ENCODE measurements at regions not wholly inside any gene's neighbourhood (a gene's known extent, or its start where the extent isn't known, plus 50 kb on each side); places are given as distances from the start of the nearest gene placed in this dataset.

DNA sequence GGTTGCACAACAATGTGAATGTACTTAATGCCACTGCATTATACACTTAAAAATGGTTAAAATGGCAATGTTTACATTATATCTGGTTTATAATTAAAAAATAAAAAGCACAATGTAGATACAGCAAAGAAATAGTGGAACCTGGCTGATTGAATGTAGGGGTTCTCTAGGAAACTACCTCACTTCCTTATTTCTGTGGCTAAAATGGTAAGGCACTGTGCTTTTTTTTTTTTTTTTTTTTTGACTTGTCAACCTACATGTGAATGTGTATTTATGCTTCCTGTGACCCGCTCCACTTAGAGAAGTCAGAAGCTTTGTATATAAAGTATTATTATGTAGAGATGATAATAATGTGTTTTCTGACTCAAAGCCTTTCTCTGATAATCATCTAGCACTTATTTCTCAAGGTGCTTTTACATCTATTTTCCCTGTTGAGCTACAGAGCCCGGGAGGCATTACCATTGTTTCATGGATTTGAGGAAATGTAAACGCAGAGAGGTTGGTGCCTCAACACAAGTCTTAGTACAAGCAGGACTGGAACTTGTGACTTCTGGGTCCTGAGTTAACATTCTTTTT lies 55.0 kb downstream of the SOX4 start:
- DNase-seq (ENCODE audit: low read depth in 2 of 2): no peak

DNA sequence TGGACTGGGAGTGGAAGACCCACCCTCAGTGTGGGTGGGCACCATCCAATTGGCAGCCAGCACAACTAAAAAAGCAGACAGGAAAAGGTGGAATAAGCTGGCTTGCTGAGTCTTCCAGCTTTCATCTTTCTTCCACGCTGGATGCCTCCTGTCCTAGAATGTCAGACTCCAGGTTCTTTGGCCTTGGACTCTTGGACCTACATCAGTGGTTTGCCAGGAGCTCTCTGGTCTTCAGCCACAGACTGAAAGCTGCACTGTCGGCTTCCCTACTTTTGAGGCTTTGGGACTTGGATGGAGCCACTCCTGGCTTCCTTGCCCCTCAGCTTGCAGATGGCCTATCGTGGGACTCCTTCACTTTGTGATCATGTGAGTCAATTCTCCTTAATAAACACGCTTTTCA lies 59.8 kb downstream of the SOX4 start:
- DNase-seq (ENCODE audit: low read depth in 2 of 2): no peak

DNA sequence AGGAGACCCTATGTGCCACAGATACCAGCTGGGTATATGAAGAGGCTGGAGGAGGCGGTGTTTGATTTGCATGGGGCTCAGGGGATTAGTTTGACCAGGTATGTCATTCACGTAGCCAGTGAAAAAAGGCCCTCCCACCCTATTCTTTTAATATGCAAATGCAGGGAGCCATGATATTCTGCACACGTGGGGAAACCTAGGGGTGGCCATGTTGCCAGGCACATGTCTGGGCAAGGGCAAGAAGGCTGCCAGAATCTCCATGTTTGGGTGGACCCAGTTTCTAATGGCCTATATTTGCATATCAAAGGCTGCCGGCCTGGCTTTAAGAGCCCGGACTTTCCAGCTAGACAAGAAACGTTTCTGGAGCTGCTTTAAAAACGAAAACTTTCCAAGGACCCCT lies 60.4 kb downstream of the SOX4 start:
- no peak for DNase-seq (ENCODE audit: low read depth in 2 of 2)

DNA sequence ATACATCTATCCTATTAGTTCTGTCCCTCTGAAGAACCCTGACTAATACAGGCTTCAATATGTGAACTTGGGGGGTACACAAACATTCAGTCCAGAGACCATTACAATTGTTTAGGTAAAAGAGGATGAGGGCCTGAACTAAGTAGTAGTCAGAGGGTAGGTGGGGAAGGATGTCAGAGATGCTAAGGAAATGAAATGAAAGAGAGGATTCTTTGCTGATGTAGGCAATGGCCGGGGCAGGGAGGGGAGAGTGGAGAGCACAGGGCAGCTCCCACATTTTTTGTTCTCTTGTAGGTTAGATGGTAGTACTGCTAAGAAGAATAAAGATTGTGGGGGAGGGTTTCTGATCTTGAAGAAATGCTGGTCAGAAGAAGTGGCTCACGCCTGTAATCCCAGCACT lies 60.8 kb downstream of the SOX4 start:
- no peak for DNase-seq (ENCODE audit: low read depth in 2 of 2)

DNA sequence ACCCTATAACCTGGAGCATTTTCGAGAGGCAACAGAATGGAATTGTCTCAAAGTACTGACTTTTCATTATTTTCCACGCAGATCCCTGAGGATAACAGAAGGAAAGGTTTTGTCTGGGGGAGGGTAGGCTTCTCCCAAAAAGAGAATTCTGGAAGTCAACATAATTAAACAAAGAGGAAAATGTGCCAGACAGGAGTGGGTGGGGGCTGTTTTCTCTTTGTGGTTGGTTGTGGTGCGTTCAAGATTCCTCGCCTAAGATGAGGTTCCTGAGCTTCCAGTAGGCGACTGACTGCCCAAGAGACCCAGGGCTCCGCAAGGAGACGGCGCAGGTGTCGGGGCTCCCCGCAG lies 70.4 kb downstream of the SOX4 start:
- no peak for DNase-seq (ENCODE audit: low read depth in 2 of 2)

DNA sequence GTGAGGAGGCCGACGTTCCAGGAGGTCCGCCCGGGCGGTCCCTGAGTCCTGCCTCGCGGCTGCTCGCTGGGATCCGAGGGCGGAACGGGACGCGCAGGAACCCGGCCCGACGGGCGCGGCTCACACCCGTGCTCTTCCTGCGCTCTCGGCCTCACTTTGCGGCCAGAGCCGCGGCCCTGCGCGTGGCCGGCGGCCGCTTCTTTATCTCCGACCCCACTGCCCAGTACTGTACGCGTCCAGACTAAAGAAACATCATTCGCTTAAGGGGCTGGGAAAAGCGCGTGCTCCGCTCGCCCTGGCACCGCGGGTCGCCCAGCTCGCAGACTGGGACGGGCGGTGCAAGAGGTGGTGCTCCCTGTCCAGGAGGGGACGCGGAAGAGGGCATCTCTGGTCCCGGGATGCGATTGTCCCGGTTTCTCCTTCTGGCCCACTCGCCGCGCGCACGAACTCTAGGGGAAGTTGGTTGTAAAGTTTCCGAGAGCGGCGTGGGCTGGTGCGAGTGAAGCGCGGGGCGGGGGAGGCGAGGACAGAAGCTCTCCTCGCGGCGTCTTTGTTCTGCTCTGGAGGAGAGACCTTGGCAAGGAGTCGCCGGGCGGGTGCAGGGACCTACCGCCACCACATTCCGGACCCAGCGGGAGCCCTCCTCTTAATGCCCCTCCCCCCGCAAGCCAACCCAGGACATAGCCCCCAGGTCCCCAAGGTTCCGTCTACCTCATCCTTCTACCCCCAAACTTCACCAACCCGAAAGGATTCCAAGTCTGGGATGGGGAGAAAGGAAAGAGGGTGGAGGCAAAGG lies 71.0 kb downstream of the SOX4 start:
- no peak for DNase-seq (ENCODE audit: low read depth in 2 of 2)

DNA sequence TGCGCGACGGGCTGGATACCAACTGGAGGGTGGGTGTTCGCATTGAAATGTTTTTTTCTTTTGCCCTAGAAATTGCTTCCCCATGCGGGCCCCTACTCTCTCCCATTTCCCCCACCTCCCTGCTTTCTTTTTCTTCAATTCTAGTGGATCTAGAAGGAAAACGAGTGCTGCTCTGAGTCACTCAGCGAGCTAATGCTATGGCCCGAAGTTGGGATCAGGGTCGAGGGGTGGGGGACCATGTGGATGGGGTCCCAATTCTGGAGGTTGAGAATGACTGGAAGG lies 71.5 kb downstream of the SOX4 start:
- no peak for DNase-seq (ENCODE audit: low read depth in 2 of 2)

DNA sequence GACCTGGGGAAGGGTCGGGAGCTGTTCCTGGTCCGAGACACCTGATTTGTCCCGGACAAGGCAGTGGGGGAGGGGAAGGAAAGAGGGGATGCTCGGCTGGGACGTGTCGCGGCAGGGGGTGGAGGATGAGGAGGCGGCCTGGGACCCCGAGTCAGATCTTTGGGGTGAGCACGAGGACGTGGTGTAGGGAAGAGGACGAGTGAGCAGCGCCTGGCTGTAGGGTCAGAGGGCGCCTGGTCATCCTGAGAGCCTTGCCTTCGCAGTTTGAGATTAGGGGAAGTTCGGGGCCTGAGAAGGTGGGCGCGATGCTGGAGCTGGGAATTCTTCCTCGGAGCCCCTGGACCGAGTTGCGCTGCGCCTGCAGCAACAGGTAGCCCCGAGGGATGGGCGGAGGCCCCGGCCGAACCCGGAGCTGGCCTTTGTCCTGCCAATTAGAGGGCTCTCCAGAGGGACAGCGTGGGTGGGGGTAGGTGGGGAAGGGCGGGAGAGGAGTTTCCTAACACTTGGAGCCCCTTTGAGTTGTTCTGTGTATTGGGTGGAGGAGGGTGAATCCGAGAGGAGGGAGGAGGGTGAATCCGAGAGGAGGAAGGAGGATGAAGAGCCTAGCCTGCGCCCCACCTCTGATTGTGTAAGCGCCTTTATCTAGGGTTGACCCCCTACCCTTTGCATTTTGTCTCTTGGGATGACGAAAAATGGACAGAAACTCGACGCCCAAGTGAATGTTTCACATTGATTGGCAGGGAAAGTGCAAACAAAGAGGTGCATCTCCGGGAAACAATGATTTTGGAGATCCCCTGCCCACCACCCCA lies 72.0 kb downstream of the SOX4 start:
- no peak for DNase-seq (ENCODE audit: low read depth in 2 of 2)

DNA sequence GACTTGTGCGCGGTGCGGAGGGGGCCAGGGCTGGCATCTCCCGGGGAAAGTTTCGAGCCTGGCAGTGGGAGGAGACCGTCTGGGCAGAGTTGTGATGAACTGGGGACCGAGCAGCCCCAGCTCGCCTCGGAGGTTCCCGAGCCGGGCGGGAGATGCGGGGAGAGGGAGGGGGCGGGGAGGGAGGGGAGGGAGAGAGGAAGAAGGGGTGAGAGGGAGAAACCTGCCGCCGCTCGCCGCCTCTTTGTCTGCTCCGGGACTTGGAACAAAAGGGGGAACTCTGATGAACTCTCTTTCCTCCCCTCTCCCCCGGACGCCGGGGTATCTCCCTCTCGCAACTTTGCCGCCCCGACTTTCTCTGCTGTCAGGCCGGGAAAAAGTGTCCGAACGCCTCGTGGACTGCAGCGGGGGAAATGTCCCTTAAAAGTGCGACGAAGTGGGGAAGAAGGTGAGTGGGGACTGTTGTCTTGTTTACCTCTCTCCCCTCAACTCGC lies 72.7 kb downstream of the SOX4 start:
- DNase-seq (ENCODE audit: low read depth in 2 of 2): no peak

DNA sequence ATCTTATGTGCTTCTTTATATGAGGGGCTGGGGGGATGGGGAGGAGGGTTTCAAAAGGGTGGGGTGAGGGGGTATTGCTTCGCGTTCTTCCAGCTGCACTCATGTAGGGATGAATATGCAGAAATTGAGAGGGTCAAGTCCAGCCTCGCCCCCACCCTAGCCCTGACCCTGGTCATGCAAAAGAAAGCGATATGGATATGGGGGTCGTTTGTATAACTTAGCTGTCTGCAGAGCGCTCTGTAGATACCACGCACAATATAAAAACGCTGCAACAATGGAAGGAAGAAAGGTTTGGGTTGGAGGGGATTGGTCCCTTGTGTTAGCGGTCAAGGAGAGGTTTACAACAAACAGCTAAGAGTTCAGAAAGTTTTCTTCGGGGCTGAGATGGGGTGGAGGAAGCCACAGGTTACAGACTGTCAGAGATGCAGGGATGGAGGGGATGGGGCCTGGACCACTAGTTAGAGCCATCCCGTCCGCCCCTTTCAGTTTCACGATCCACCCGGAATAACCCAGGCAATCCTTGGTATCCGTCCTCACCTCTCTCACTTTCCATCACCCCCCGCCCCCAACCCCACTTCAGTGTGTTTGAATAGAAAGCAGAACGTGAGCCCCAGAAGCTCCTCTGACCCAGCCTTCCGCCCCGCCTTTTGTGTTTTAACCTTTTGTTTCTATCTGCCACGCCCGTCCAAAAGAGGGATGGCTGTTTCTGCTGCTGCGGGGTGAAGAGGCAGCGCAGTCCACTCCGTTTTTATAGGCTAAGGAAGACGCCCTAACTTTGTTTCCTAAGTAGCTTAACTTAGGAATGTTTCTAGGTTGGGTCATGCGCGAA lies 73.5 kb downstream of the SOX4 start:
- no peak for DNase-seq (ENCODE audit: low read depth in 2 of 2)

DNA sequence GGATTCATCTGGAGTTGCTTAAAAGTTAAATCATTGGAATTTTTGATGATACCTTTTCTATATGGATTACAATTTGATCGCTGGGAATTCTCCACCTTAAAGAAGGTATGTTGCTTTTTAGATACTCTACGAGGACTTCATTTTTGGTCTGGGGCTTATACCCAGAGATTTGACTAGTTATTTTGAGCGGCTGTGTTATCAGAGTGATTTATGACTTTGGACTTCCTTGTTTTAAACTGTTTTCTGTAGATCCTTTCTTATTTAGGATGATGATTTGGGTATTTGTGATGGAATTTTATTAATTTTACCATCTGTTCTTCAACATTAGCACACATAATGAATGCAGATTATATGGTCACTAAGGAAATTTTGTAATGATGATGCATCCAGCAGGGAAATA lies 75.2 kb downstream of the SOX4 start:
- no peak for DNase-seq (ENCODE audit: low read depth in 2 of 2)

DNA sequence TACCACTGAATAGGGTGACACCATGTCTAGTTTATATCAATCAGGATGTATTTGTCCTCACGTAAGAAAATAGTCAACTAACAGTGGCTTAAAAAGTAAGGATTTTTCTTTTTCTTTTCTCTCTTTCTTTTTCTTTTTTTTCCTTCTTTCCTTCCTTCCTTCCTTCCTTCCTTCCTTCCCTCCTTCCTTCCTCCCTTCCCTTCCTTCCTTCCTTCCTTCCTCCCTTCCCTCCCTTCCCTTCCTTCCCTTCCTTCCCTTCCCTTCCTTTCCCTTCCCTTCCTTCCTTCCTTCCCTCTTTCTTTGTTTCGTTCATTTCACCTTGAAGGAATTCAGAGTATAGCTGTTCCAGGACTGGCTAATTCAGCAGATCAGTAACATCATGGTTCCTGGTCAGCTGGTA lies 83.2 kb downstream of the SOX4 start:
- no peak for DNase-seq (ENCODE audit: low read depth in 2 of 2)

DNA sequence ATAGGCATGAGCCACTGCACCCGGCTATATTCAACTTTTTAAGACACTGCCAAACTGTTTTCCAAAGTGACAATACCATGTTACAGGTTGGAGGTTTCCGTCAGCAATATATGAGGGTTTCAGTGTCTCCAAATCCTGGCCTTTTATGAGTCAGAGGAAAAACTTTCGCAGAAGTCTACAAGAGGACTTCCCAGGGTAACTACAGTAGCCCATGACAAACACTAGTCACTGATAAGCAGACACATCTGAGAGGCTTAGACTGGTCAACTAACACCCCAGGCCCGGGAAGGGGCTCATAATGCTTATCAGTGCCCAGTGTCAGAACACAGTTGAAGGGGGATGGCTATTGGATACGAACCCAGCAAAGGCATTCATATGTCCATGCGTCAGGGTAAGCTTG lies 85.4 kb downstream of the SOX4 start:
- no peak for DNase-seq (ENCODE audit: low read depth in 2 of 2)

DNA sequence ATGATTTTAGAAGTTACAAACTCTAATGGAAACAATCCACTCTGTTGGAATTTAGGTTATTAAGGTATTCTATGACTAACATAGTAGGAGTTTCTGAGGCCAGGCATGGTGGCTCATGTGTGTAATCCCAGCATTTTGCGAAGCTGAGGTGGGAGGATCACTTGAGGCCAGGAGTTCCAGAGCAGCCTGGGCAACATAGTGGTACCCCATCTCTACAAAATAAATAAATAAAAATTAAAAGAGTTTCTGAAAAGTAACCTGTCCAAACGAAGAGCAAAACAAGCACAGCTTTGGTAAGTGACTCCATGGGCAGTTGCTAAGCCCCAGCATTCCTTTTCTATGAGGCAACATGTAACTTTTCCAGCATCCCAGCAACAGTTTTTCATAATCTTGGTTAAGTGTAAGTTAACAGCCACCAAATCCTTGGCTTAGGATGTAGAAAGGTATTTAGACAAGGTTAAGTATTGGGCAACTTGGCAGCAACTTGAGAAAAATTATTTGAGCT lies 86.3 kb downstream of the SOX4 start:
- DNase-seq (ENCODE audit: low read depth in 2 of 2): no peak

DNA sequence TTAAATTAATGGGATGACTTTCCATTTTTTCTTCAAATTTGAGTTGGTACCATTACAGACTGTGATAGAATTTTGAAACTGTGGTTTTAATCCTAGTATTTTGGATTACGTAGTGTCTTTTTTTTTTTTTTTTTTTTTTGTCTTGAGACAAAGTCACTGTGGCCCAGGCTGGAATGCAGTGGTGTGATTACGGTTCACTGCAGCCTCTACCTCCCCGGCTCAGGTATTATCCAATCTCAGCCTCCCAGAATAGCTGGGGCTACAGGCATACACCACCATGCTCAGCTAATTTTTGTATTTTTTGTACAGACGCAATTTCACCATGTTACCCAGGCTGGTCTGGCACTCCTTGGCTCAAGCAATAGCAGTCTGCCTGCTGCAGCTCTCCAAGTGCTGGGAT lies 87.1 kb downstream of the SOX4 start:
- DNase-seq (ENCODE audit: low read depth in 2 of 2): no peak

DNA sequence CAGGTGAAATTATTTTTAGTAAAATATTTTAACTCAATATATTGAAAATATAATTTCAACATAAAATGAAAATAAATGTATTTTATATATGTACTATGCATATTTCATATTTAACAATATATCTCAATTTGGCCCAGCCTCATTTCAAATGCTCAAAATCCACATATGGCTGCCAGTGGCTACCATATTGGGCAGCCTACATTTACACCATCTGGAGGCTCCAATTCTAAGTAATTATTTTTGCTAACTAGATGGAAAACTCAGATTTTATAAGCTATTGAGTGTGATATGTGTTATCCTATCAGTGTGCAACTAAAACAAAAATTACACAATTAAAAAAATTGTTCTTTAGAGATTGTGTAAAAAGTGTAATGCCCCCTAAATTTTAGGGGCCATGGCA lies 96.9 kb downstream of the SOX4 start:
- no peak for DNase-seq (ENCODE audit: low read depth in 2 of 2)

DNA sequence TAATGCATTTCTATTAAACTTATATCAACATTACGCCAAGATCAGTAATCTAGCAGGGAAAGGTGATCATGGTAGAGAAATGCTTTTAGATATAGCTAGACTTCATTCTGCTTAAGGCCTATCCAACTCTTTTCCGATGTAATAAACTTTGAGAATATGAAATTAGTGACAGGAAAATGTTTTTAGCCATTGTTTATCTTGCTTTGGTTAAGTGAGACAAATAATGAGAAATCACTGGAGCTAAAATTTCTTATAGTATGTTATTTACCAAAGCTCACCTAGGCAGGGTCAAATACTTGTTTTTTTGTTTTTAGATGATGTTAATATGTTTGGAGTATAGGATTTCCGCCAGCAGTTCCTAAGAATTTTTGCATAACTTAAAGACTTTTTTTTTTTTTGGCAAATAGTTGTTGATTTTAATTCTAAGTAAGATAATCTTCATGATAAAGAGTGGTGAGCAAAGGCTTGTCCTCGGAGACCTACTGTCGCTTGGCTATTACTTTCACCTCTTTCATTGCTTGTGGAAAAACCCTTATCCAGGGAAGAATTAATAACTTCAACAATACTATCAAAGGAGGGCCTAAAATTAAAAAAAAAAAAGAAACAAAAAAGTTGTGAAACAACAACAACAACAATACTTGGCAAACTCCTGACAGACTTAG lies 98.3 kb downstream of the SOX4 start:
- no peak for DNase-seq (ENCODE audit: low read depth in 2 of 2)

DNA sequence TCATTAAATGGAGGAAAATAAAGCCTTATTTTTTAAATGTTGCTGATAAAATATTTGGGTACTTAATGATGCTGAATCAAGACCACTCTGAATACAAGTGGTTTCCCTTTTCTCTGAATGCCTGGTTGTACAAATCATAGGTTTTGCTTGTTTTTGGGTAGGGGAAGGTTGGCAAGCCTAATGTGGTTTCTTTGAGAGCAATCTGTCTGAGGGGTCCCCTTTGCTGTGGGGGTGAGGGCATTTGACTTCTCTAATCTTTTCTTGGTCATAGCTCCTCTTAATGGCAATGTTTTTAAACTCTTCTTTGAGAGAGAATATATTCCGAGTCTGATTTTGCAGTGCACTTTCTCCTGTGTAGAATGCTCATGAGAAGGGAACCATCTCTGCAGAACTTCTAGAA lies 99.2 kb downstream of the SOX4 start:
- no peak for DNase-seq (ENCODE audit: low read depth in 2 of 2)

DNA sequence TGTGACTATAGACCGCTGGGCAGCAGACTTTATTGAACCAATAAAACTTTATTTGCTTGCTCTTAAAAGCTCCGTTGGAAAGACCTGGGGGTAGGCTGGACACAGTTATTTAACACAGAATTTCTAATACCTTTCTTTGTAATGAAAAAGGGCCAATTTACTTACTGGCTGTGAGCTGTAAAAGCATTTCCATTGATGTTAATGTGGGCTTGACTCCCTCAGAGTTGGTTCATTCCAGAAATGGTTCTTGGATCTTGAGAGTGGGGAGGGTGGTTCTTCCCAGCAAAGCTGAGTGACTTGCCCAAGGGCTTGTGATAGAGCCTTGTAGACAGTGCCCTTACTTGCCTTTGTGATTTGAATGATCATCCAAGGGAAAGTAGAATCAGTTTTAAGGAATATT lies 100.6 kb downstream of the SOX4 start:
- no peak for DNase-seq (ENCODE audit: low read depth in 2 of 2)

DNA sequence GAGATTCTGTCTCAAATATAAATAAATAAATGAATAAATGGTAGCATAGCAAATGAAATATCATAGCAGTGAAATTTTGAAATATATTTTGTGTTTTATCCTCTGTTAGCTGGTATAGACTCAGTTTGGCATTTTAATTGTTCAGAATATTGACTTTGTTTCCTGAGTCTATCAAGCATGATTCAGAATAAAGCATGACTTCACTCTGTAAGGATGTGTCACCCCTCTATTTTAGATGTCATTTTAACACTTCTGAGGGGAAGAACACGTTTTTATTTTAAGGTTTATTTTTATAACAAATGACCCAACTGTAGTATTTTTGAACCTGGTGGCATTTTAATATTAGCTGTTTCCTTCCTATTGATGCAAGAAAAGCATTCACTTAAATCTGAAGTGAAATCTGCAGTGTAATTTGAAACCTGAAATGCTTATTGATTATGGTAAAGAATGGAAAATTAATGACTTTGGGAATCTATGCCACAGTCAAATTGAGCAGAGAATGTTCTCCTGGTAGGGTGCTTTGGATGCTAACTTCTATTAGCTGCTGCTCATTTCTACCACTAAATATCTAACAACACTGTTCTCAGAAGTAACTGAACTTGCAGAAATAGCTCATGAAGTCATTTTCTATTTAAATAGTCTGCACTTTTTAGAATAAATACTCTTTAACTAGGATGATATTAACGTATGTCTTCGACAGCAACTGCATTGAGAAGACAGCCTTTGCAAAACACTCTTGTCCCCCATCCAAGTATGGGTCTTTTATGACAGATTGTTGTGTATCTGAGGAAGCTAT lies 114.2 kb downstream of the SOX4 start:
- no peak for DNase-seq (ENCODE audit: low read depth in 2 of 2)

DNA sequence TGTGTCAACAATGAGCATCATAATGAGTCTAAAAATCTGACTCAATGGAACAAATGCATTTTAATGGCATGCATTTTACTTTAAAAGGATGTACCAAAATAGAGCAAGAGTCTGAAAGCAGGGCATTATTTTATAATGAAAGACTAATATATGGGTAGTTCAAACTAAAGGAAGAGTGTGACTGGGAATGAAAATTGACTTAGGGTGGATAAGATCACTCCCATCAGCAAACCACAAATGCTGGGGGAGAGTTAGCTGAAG lies 114.7 kb downstream of the SOX4 start:
- no peak for DNase-seq (ENCODE audit: low read depth in 2 of 2)
